Mesothelial cell of epicardium (in vitro differentiated cells): ENCODE measurements at regions not wholly inside any gene's neighbourhood (a gene's known extent, or its start where the extent isn't known, plus 50 kb on each side); places are given as distances from the start of the nearest gene placed in this dataset.

Experiments
- DNase-seq, 2 experiments: peaks; one replicate each; pipeline ENCODE4 v3.0.0; 2021; ENCODE audit warnings: low spot score in 2 of 2; ENCODE audit not compliant: unreplicated experiment in 2 of 2
- H3K27ac Mint-ChIP-seq: 2 replicates; pipeline ENCODE4 v1.8.0; 2021; ENCODE audit warnings: mixed read lengths
- H3K27me3 Mint-ChIP-seq: 2 replicates; pipeline ENCODE4 v1.8.0; 2021; ENCODE audit warnings: low read depth, mixed read lengths
- H3K36me3 Mint-ChIP-seq: 2 replicates; pipeline ENCODE4 v1.8.0; 2021; ENCODE audit warnings: mixed read lengths
- H3K4me1 Mint-ChIP-seq: 2 replicates; pipeline ENCODE4 v1.8.0; 2021; ENCODE audit warnings: mixed read lengths
- H3K4me3 Mint-ChIP-seq: 2 replicates; pipeline ENCODE4 v1.8.0; 2021; ENCODE audit warnings: mild to moderate bottlenecking, moderate library complexity, mixed read lengths
- H3K9me3 Mint-ChIP-seq: 2 replicates; pipeline ENCODE4 v1.8.0; 2021; ENCODE audit warnings: mixed read lengths
- TF ChIP-seq, protein P1 (sequence below): fragments of 200-600 bp; sonication (generic); IDR thresholded peaks from one replicate; pipeline ENCODE4 v1.5.0; 2021; ENCODE audit warnings: antibody characterized with exemption; ENCODE audit not compliant: unreplicated experiment

DNA sequence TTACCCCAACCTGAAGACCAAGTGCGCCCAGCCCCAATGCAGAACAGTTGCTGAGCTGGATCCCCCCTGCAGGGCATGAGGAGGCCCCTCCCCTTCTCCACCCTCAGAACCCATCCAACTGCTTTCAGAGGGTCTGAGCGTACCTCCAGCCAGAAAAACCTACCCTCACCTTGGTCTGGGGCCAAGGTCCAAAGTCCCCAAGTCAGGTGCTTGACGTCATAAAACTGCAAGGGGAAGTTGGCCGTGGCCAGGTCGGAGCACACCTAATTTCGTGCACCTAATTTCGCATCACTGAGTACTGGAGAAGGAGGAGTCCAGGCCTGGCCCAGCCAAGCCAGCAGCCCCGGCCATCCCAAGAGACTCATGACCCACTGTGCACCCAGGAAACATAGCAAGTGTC lies 289.8 kb downstream of the CTTN start:
- no peak overlapping the region for H3K27ac Mint-ChIP-seq
- H3K4me1 Mint-ChIP-seq = no peaks in the 10 kb centered on the region
- TF ChIP-seq, protein P1, sequence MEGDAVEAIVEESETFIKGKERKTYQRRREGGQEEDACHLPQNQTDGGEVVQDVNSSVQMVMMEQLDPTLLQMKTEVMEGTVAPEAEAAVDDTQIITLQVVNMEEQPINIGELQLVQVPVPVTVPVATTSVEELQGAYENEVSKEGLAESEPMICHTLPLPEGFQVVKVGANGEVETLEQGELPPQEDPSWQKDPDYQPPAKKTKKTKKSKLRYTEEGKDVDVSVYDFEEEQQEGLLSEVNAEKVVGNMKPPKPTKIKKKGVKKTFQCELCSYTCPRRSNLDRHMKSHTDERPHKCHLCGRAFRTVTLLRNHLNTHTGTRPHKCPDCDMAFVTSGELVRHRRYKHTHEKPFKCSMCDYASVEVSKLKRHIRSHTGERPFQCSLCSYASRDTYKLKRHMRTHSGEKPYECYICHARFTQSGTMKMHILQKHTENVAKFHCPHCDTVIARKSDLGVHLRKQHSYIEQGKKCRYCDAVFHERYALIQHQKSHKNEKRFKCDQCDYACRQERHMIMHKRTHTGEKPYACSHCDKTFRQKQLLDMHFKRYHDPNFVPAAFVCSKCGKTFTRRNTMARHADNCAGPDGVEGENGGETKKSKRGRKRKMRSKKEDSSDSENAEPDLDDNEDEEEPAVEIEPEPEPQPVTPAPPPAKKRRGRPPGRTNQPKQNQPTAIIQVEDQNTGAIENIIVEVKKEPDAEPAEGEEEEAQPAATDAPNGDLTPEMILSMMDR = no peak

DNA sequence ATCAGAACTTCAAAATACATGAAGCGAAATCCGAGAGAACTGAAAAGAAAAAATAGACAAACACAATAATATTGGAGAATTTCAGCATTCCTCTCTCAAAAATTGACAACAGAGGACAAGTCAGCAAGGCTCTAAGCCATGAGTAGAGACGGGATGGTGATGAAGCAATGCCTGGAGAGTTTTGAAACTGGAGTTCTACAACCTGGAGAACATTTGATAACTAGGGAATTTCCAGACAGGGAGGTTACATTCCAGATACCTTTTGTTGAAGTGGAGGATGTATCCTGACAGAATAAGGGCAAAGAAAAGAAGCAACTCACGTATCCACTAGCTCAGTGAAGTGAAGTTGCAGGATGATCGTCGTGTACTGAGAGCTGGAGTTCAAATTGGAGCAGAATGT lies 291.4 kb downstream of the CTTN start:
- Mint-ChIP-seq H3K4me3 (no peak overlapping the region), H3K27me3 (no peaks in the 10 kb centered on the region), H3K4me1 (no peaks in the 10 kb centered on the region), H3K36me3 (no peaks in the 10 kb centered on the region), H3K9me3 (peaks cover 7% of the 10 kb centered on the region), H3K27ac (no peak overlapping the region)
- no peak for DNase-seq
- TF ChIP-seq, protein P1 = no peak

More for the DNA sequence above, 289.8 kb downstream of the CTTN start:
- Mint-ChIP-seq H3K4me3 (no peak overlapping the region), H3K36me3 (no peaks in the 10 kb centered on the region), H3K9me3 (peaks cover 7% of the 10 kb centered on the region), H3K27me3 (no peaks in the 10 kb centered on the region)
- DNase-seq = no peak

DNA sequence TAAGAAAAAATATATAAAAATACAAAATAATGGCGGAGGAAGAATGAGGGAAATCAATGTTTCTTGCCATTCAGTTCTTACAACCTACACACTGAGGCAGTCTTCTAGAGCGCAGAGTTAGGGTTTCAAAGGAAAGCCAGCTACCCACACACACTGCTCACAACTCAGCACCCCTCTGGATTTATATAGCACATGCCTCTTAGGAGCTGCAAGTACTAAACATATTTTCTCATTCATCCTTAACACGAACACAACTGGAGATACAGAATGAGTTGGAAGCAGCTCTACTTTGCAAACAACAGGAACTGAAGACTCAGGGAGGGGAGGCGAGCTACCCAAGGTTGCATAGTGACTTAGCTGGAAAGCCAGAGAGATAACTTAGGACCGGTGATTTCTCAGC lies 293.8 kb downstream of the CTTN start:
- TF ChIP-seq, protein P1 = no peak
- Mint-ChIP-seq H3K27ac (no peak overlapping the region), H3K9me3 (peaks cover 14% of the 10 kb centered on the region), H3K27me3 (no peaks in the 10 kb centered on the region), H3K4me1 (no peaks in the 10 kb centered on the region), H3K36me3 (no peaks in the 10 kb centered on the region), H3K4me3 (no peak overlapping the region)
- DNase-seq = no peak

DNA sequence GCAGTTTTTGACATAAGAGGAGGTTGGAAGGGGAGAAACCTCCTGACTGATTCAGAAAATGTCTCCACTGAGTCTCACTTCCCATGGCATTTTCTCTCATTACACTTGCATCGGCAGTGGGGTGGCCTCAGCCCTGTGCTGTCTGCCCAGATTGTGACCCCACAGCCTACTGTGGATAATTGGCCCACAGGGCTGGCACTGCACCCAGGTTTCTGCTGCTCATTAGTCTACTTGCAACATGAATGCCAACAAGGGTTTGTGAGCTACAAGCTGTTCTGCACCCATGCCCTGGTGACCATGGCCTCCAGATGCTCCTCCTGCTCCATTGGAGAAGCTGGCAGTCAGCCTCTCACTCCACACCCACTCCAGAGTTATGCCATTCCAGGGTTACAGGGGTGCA lies 296.0 kb downstream of the CTTN start:
- H3K9me3 Mint-ChIP-seq = peaks cover 14% of the 10 kb centered on the region
- TF ChIP-seq, protein P1 = no peak
- H3K4me3 Mint-ChIP-seq = no peak overlapping the region
- H3K27ac Mint-ChIP-seq = no peak overlapping the region
- no peaks in the 10 kb centered on the region for H3K36me3 Mint-ChIP-seq
- peaks cover 3% of the 10 kb centered on the region for H3K4me1 Mint-ChIP-seq
- DNase-seq = no peak
- no peaks in the 10 kb centered on the region for H3K27me3 Mint-ChIP-seq

DNA sequence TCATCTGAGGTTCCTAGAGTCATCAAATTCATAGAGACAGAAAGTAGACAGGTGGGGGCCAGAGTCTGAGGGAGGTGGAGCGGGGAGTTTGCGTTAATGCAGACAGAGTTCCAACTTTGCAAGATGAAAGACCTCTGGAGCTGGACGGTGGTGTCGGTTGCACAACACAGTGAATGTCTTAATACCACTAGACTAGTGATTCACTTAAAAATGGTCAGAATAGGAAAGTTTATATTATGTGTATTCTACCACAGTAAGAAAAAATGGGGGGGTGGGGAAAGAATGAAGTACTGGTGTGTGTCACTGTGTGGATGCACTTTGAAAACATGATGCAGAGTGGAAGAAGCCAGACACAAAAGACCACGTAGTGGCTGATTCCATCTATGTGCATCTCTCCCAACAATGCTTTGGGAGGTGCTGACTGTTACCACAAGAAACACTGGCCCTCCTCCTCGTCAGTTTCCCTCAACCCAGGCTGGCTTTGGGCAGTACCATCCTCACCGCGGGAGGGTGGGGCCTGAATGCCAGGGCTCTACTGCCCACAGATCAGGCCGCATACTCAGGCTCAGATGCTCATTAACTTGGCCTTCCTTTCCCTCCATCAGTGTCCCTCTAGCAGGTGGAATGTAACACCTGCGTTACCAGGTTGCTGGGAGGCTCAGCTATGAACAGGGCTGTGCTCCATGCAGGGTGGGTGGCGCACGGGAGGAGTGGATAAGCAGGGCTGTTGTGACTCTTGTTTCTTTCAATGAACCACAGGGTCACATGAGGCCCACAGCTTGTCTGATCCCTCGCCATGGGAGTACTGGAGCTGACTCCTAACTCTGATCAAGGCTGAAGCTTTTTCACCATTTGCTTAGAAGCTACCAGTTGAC lies 297.0 kb downstream of the CTTN start:
- TF ChIP-seq, protein P1 = no peak
- no peak overlapping the region for H3K4me3 Mint-ChIP-seq
- peaks cover 6% of the 10 kb centered on the region for H3K4me1 Mint-ChIP-seq
- DNase-seq = no peak
- H3K27me3 Mint-ChIP-seq = no peaks in the 10 kb centered on the region
- H3K36me3 Mint-ChIP-seq = no peaks in the 10 kb centered on the region
- no peak overlapping the region for H3K27ac Mint-ChIP-seq
- peaks cover 7% of the 10 kb centered on the region for H3K9me3 Mint-ChIP-seq
